DOHH2 (cell line): ENCODE measurements at regions not wholly inside any gene's neighbourhood (a gene's known extent, or its start where the extent isn't known, plus 50 kb on each side); places are given as distances from the start of the nearest gene placed in this dataset.

Experiments used
- H3F3A ChIP-seq: fragments of 200-600 bp; sonication (generic), shearing (Covaris generic); 2 replicates; pipeline ENCODE4 v1.6.0; 2016; ENCODE audit warnings: antibody characterized with exemption, mild to moderate bottlenecking; ENCODE audit not compliant: control insufficient read depth, insufficient read depth
- H3K27ac ChIP-seq: fragments of 200-600 bp; sonication (generic); 2 replicates; pipeline ENCODE4 v1.5.1; 2014; ENCODE audit warnings: low read depth, mild to moderate bottlenecking, low read length, moderate library complexity
- H3K27me3 ChIP-seq: fragments of 200-600 bp; sonication (generic); 2 replicates; pipeline ENCODE4 v1.6.1; 2014; ENCODE audit warnings: mild to moderate bottlenecking, low read length, mixed read lengths; ENCODE audit not compliant: control insufficient read depth
- H3K36me3 ChIP-seq: fragments of 200-600 bp; sonication (generic); 2 replicates; pipeline ENCODE4 v1.6.1; 2014; ENCODE audit warnings: mild to moderate bottlenecking, low read length, moderate library complexity, mixed read lengths; ENCODE audit not compliant: control insufficient read depth
- H3K4me1 ChIP-seq: fragments of 200-600 bp; sonication (generic); 2 replicates; pipeline ENCODE4 v1.6.1; 2014; ENCODE audit warnings: mild to moderate bottlenecking, low read length, mixed read lengths; ENCODE audit not compliant: control insufficient read depth
- H3K4me2 ChIP-seq: fragments of 200-600 bp; sonication (generic); 2 replicates; pipeline ENCODE4 v1.6.0; 2014; ENCODE audit warnings: mild to moderate bottlenecking, low read length, moderate library complexity
- H3K4me3 ChIP-seq: fragments of 200-600 bp; sonication (generic); 2 replicates; pipeline ENCODE4 v1.5.1; 2014; ENCODE audit warnings: mild to moderate bottlenecking, low read length, mixed read lengths
- H3K79me2 ChIP-seq: fragments of 200-600 bp; sonication (generic); 2 replicates; pipeline ENCODE4 v1.6.1; 2014; ENCODE audit warnings: mild to moderate bottlenecking, low read length, mixed read lengths; ENCODE audit not compliant: control insufficient read depth
- H3K9me2 ChIP-seq: fragments of 200-600 bp; sonication (generic); replicated peaks from 2 replicates; pipeline ENCODE4 v1.6.1; 2014; ENCODE audit warnings: mild to moderate bottlenecking, low read length, mixed read lengths; ENCODE audit not compliant: control insufficient read depth
- H3K9me3 ChIP-seq: fragments of 200-600 bp; sonication (generic); 2 replicates; pipeline ENCODE4 v1.6.1; 2014; ENCODE audit warnings: antibody characterized with exemption, low read length, mixed read lengths; ENCODE audit not compliant: control insufficient read depth, insufficient read depth
- H4K20me1 ChIP-seq: fragments of 200-600 bp; sonication (generic); 2 replicates; pipeline ENCODE4 v1.6.0; 2014; ENCODE audit warnings: low read depth, mild to moderate bottlenecking, antibody characterized with exemption, low read length, moderate library complexity; ENCODE audit not compliant: control insufficient read depth, insufficient read depth
- EZH2phosphoT487 ChIP-seq: fragments of 200-600 bp; sonication (generic); IDR thresholded peaks from 2 replicates; pipeline ENCODE4 v1.6.1; 2017; ENCODE audit warnings: borderline replicate concordance, mild to moderate bottlenecking, antibody characterized with exemption, low read length, moderate library complexity, mixed read lengths
- TF ChIP-seq, protein P1 (sequence below): fragments of 200-600 bp; sonication (generic); IDR thresholded peaks from one replicate; pipeline ENCODE4 v1.5.1; 2014; ENCODE audit warnings: antibody characterized with exemption, mild to moderate bottlenecking, low read depth, low read length; ENCODE audit not compliant: poor library complexity, severe bottlenecking

DNA sequence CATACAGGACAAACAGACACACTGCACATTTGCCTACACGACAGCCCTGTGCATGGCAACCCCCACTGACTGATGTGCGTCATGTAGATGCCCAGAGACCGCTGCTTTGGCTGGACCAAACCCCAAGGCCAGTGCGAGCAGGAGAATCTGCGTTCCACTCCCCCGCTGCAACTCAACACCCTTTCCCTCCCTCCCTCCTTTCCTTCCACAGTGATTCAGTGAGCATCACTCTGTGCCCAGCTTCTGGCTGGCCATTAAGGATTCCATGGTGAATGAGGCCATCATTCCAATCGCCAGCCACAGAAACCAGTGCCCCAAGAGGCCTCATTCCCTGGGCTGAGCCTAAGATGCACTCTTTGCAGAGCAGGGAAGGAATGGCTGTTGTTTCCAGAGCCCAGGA is 61.6 kb downstream of the GSX1 start:
- no peaks in the 10 kb centered on the region for H3K79me2 ChIP-seq

GRCh38 chr13:27854606-27855005 is 62.3 kb downstream of the GSX1 start:
- H3K9me3 ChIP-seq, result no peaks in the 10 kb centered on the region
- TF ChIP-seq, protein P1, sequence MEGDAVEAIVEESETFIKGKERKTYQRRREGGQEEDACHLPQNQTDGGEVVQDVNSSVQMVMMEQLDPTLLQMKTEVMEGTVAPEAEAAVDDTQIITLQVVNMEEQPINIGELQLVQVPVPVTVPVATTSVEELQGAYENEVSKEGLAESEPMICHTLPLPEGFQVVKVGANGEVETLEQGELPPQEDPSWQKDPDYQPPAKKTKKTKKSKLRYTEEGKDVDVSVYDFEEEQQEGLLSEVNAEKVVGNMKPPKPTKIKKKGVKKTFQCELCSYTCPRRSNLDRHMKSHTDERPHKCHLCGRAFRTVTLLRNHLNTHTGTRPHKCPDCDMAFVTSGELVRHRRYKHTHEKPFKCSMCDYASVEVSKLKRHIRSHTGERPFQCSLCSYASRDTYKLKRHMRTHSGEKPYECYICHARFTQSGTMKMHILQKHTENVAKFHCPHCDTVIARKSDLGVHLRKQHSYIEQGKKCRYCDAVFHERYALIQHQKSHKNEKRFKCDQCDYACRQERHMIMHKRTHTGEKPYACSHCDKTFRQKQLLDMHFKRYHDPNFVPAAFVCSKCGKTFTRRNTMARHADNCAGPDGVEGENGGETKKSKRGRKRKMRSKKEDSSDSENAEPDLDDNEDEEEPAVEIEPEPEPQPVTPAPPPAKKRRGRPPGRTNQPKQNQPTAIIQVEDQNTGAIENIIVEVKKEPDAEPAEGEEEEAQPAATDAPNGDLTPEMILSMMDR, result no peak
- no peak for TF ChIP-seq EZH2phosphoT487
- H3K4me2 ChIP-seq, result no peak overlapping the region

More for the DNA sequence above, 61.6 kb downstream of the GSX1 start:
- H4K20me1 ChIP-seq, result no peaks in the 10 kb centered on the region
- H3F3A ChIP-seq, result no peaks in the 10 kb centered on the region
- TF ChIP-seq EZH2phosphoT487, result no peak
- TF ChIP-seq, protein P1, result no peak
- H3K27ac ChIP-seq, result no peak overlapping the region
- no peaks in the 10 kb centered on the region for H3K36me3 ChIP-seq
- H3K4me3 ChIP-seq, result no peak overlapping the region
- no peak overlapping the region for H3K4me2 ChIP-seq
- no peaks in the 10 kb centered on the region for H3K9me3 ChIP-seq
- H3K9me2 ChIP-seq, result no peaks in the 10 kb centered on the region
- no peaks in the 10 kb centered on the region for H3K27me3 ChIP-seq
- no peaks in the 10 kb centered on the region for H3K4me1 ChIP-seq

GRCh38 chr13:27855381-27855780 is 63.1 kb downstream of the GSX1 start:
- no peak for TF ChIP-seq EZH2phosphoT487
- TF ChIP-seq, protein P1, result no peak
- Histone ChIP-seq H3K4me2 (no peak overlapping the region), H4K20me1 (no peaks in the 10 kb centered on the region), H3K9me3 (no peaks in the 10 kb centered on the region), H3K27me3 (0 out of 2 replicates have a peak, but pooled peaks cover 3% of the 10 kb centered on the region), H3K4me1 (no peaks in the 10 kb centered on the region), H3K9me2 (no peaks in the 10 kb centered on the region), H3F3A (no peaks in the 10 kb centered on the region), H3K79me2 (no peaks in the 10 kb centered on the region), H3K27ac (no peak overlapping the region), H3K36me3 (no peaks in the 10 kb centered on the region), H3K4me3 (no peak overlapping the region)

More at GRCh38 chr13:27854606-27855005, 62.3 kb downstream of the GSX1 start:
- no peaks in the 10 kb centered on the region for H3K79me2 ChIP-seq
- H3K27ac ChIP-seq, result no peak overlapping the region
- H3K4me3 ChIP-seq, result no peak overlapping the region
- H3K27me3 ChIP-seq, result 0 out of 2 replicates have a peak, but pooled peaks cover 3% of the 10 kb centered on the region
- H3F3A ChIP-seq, result no peaks in the 10 kb centered on the region
- H3K36me3 ChIP-seq, result no peaks in the 10 kb centered on the region
- H3K4me1 ChIP-seq, result no peaks in the 10 kb centered on the region
- H3K9me2 ChIP-seq, result no peaks in the 10 kb centered on the region
- no peaks in the 10 kb centered on the region for H4K20me1 ChIP-seq
